WTC11 (cell line): ENCODE measurements at regions not wholly inside any gene's neighbourhood (a gene's known extent, or its start where the extent isn't known, plus 50 kb on each side); places are given as distances from the start of the nearest gene placed in this dataset.

Source experiments
- CTCF ChIP-seq: fragments of 200-600 bp; IDR thresholded peaks from 2 replicates; pipeline ENCODE4 v1.8.0; 2022; ENCODE audit warnings: antibody characterized with exemption
- HMGXB4 ChIP-seq: sonication (generic); formaldehyde crosslinking; IDR thresholded peaks from 2 replicates; pipeline ENCODE4 v1.8.1; 2023; ENCODE audit warnings: mild to moderate bottlenecking, moderate library complexity, missing genetic modification reagents

DNA sequence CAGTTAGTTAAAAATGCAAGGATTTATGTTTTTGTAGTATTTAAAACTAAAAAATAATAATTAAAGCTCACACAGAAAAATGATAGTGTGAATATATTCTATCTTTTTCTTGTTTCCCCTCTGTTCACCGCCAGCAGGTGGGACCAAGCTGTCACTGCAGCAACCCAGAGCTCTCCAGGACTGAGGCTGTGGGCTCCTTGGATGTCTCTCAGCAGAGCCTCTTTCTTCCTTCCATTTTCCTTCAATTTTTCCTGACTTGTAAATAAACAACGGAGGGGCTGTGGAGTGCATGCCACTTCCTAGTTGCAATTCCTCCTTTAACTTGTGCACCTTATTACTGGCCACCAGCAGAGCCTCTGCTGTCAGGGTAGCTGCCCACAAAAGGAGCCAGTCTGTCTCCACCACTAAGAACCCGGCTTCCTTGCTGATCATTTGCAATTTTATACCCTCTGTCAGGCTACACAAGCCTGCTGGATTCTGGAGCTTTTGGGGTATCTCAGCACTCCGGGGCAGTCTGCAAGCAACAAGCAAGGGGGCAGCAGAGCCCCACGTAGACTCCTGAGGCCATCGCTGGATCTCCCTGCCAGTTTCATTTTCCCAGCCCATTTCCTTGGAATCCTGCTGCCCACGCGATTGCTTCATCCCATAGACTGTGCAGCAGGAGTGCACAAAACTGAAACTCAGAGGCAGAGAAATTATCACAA, 1467.4 kb downstream of the C4orf33 start:
- TF ChIP-seq CTCF: peak; percentile 45; the same call in 1 of the 2 replicates
- no peak for TF ChIP-seq HMGXB4 (CRISPR knock-in tag)
